SK-N-SH (cell line): ENCODE measurements at regions not wholly inside any gene's neighbourhood (a gene's known extent, or its start where the extent isn't known, plus 50 kb on each side); places are given as distances from the start of the nearest gene placed in this dataset.

Experiments
- CTCF ChIA-PET: fragments of 300-600, 350-600 bp; formaldehyde crosslinking; extraction: SDS; loops from one replicate; lab custom pipeline; 2021; lab: Yijun Ruan, JAX
- POLR2A ChIA-PET: fragments of 350-600 bp; sonication (Branson Sonifier 250); formaldehyde crosslinking; extraction: SDS; loops from one replicate; lab custom pipeline; 2020; ENCODE audit warnings: antibody characterized with exemption, inconsistent platforms; lab: Yijun Ruan, JAX
- DNase-seq: peaks from one replicate; pipeline ENCODE4 v3.0.0; 2012
- H2AFZ ChIP-seq: fragments of 200-600 bp; sonication (generic); 2 replicates; pipeline ENCODE4 v1.8.1; 2016; ENCODE audit warnings: antibody characterized with exemption, mild to moderate bottlenecking, low read depth
- H3F3A ChIP-seq: fragments of 200-600 bp; sonication (generic); replicated peaks from 2 replicates; pipeline ENCODE3; 2016; ENCODE audit warnings: antibody characterized with exemption, mild to moderate bottlenecking; ENCODE audit not compliant: insufficient read depth
- H3K27ac ChIP-seq, 2 experiments: fragments of 200-500 bp in 1 of 2; fragments of 200-600 bp in 1 of 2; sonication (Bioruptor generic) in 1 of 2; sonication (generic), shearing (Covaris generic) in 1 of 2; 2 replicates each; pipeline versions ENCODE4 v1.5.1 to v1.6.1; 2014 to 2016; ENCODE audit warnings: low read depth in 2 of 2, inconsistent platforms in 1 of 2, low read length in 1 of 2, mild to moderate bottlenecking in 1 of 2, mixed read lengths in 1 of 2
- H3K27me3 ChIP-seq: fragments of 200-600 bp; sonication (generic), shearing (Covaris generic); 2 replicates; pipeline ENCODE4 v1.6.1; 2016; ENCODE audit warnings: mixed run types; ENCODE audit not compliant: insufficient read depth
- H3K36me3 ChIP-seq, 2 experiments: fragments of 200-500 bp in 1 of 2; fragments of 200-600 bp in 1 of 2; sonication (Bioruptor generic) in 1 of 2; sonication (generic) in 1 of 2; replicated peaks in 1 of 2; 2 replicates each; pipeline versions ENCODE3 to v1.5.1; 2014 to 2016; ENCODE audit warnings: low read length in 1 of 2, mild to moderate bottlenecking in 1 of 2; ENCODE audit not compliant: insufficient read depth in 2 of 2, control insufficient read depth in 1 of 2
- H3K4me1 ChIP-seq, 2 experiments: fragments of 200-500 bp in 1 of 2; fragments of 200-600 bp in 1 of 2; sonication (Bioruptor generic) in 1 of 2; sonication (generic), shearing (Covaris generic) in 1 of 2; 2 replicates each; pipeline versions ENCODE4 v1.5.1 to v1.6.1; 2014 to 2016; ENCODE audit warnings: low read depth in 1 of 2, low read length in 1 of 2, mixed run types in 1 of 2; ENCODE audit not compliant: insufficient read depth in 2 of 2, control insufficient read depth in 1 of 2
- H3K4me2 ChIP-seq: fragments of 200-600 bp; sonication (generic), shearing (Covaris generic); 2 replicates; pipeline ENCODE4 v1.6.1; 2017; ENCODE audit warnings: mixed run types
- H3K4me3 ChIP-seq, 2 experiments: fragments of 200-500 bp in 1 of 2; fragments of 200-600 bp in 1 of 2; sonication (Bioruptor generic) in 1 of 2; sonication (generic), shearing (Covaris generic) in 1 of 2; 2 replicates each; pipeline versions ENCODE4 v1.5.1 to v1.8.1; 2014 to 2016; ENCODE audit warnings: low read depth in 2 of 2, inconsistent platforms in 1 of 2, low read length in 1 of 2, mild to moderate bottlenecking in 1 of 2, mixed read lengths in 1 of 2, moderate library complexity in 1 of 2
- H3K79me2 ChIP-seq: fragments of 200-600 bp; sonication (generic); 2 replicates; pipeline ENCODE4 v1.8.1; 2017; ENCODE audit warnings: mild to moderate bottlenecking; ENCODE audit not compliant: insufficient read depth
- H3K9ac ChIP-seq: fragments of 200-600 bp; sonication (generic); 2 replicates; pipeline ENCODE4 v1.6.1; 2017; ENCODE audit warnings: mixed run types
- H3K9me2 ChIP-seq: fragments of 200-600 bp; sonication (generic); 2 replicates; pipeline ENCODE4 v1.6.1; 2017; ENCODE audit warnings: mixed run types
- H3K9me3 ChIP-seq: fragments of 200-600 bp; sonication (generic); 2 replicates; pipeline ENCODE4 v1.6.1; 2017; ENCODE audit warnings: mixed run types, mild to moderate bottlenecking, moderate library complexity
- H4K20me1 ChIP-seq: fragments of 200-600 bp; sonication (generic); 2 replicates; pipeline ENCODE4 v1.6.1; 2017; ENCODE audit warnings: mild to moderate bottlenecking, mixed run types; ENCODE audit not compliant: insufficient read depth
- EZH2phosphoT487 ChIP-seq: fragments of 200-600 bp; sonication (generic); IDR thresholded peaks from 2 replicates; pipeline ENCODE4 v1.6.1; 2017; ENCODE audit warnings: low read depth, mixed run types, mild to moderate bottlenecking, antibody characterized with exemption, moderate library complexity, borderline replicate concordance
- FOSL2 ChIP-seq: IDR thresholded peaks from 2 replicates; pipeline ENCODE4 v1.4.0; 2012; ENCODE audit warnings: low read depth, mild to moderate bottlenecking, moderate library complexity, borderline replicate concordance
- FOXM1 ChIP-seq: IDR thresholded peaks from 2 replicates; pipeline ENCODE4 v1.4.0; 2012; ENCODE audit warnings: low read depth, mild to moderate bottlenecking
- GABPA ChIP-seq: IDR thresholded peaks from 2 replicates; pipeline ENCODE4 v1.4.0; 2012; ENCODE audit warnings: low read depth, mild to moderate bottlenecking
- JUND ChIP-seq: IDR thresholded peaks from 2 replicates; pipeline ENCODE4 v1.4.0; 2012
- MEF2A ChIP-seq: IDR thresholded peaks from 2 replicates; pipeline ENCODE4 v1.4.0; 2012; ENCODE audit warnings: low read depth, borderline replicate concordance
- NFIC ChIP-seq: IDR thresholded peaks from 2 replicates; pipeline ENCODE4 v1.4.0; 2012; ENCODE audit warnings: borderline replicate concordance
- POLR2AphosphoS5 ChIP-seq: IDR thresholded peaks from 2 replicates; pipeline ENCODE4 v1.6.1; 2012; ENCODE audit warnings: low read depth, low read length
- RFX5 ChIP-seq: IDR thresholded peaks from 2 replicates; pipeline ENCODE4 v1.6.1; 2012; ENCODE audit warnings: mild to moderate bottlenecking, improper control_type of control experiment, low read length
- SMC3 ChIP-seq: IDR thresholded peaks from 2 replicates; pipeline ENCODE4 v1.6.1; 2012; ENCODE audit warnings: low read depth, low read length, improper control_type of control experiment
- WGBS: methylation state at CpG from one replicate; pipeline ENCODE4 v1.1.6; 2017; ENCODE audit warnings: low lambda C conversion rate; 5-methylcytosine and 5-hydroxymethylcytosine counted together
- TF ChIP-seq, protein P1 (sequence below): IDR thresholded peaks from 2 replicates; pipeline ENCODE4 v1.4.0; 2012; ENCODE audit warnings: low read depth, borderline replicate concordance
- TF ChIP-seq, protein P2 (sequence below): IDR thresholded peaks from 2 replicates; pipeline ENCODE4; 2012
- TF ChIP-seq, protein P3 (sequence below): fragments of 200-600 bp; sonication (generic); IDR thresholded peaks from 2 replicates; pipeline ENCODE4 v1.6.1; 2017; ENCODE audit warnings: antibody characterized with exemption, mild to moderate bottlenecking, moderate library complexity
- TF ChIP-seq, protein P4 (sequence below): IDR thresholded peaks from 2 replicates; pipeline ENCODE4 v1.4.0; 2012; ENCODE audit warnings: low read depth
- TF ChIP-seq, protein P5 (sequence below): fragments of 150-350 bp; IDR thresholded peaks from 2 replicates; pipeline ENCODE4 v1.6.1; 2017; ENCODE audit warnings: antibody characterized with exemption, low read length, low read depth, borderline replicate concordance

DNA sequence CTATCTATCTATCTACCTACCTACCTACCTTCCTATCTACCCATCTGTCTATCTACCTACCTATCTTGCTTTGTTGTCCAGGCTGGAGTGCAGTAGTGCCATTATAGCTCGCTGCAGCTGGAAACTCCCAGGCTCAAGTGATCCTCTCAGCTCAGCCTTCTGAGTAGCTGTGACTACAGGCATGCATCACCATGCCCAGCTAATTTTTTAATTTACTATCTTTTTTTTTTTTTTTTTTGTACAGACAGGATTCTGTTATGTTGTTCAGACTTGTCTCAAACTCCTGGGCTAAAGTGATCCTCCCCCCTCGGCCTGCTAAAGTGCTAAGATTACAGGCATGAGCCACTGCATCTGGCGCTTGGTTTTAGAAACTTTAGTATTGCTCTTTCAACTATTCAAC, 762.4 kb downstream of the SLC6A15 start:
- Histone ChIP-seq H3K9me2 (no peaks in the 10 kb centered on the region), H3K9me3 (no peaks in the 10 kb centered on the region), H3K27me3 (no peaks in the 10 kb centered on the region), H2AFZ (no peak overlapping the region), H4K20me1 (no peaks in the 10 kb centered on the region), H3K4me2 (no peak overlapping the region), H3K9ac (no peak overlapping the region), H3K27ac (no peak overlapping the region), H3K4me1 (no peaks in the 10 kb centered on the region), H3K79me2 (no peaks in the 10 kb centered on the region), H3F3A (no peaks in the 10 kb centered on the region), H3K4me3 (no peak overlapping the region), H3K36me3 (no peaks in the 10 kb centered on the region)
- ChIA-PET POLR2A (no interaction called here), CTCF (no interaction called here)
- 82% methylated on average over 3 of the region's 3 CpGs for WGBS
- DNase-seq, result no peak
- TF ChIP-seq SMC3 (no peak), MEF2A (no peak), FOSL2 (no peak), RFX5 (no peak), NFIC (no peak), JUND (no peak), POLR2AphosphoS5 (no peak), GABPA (no peak), FOXM1 (no peak), EZH2phosphoT487 (no peak)
- TF ChIP-seq, protein P1, sequence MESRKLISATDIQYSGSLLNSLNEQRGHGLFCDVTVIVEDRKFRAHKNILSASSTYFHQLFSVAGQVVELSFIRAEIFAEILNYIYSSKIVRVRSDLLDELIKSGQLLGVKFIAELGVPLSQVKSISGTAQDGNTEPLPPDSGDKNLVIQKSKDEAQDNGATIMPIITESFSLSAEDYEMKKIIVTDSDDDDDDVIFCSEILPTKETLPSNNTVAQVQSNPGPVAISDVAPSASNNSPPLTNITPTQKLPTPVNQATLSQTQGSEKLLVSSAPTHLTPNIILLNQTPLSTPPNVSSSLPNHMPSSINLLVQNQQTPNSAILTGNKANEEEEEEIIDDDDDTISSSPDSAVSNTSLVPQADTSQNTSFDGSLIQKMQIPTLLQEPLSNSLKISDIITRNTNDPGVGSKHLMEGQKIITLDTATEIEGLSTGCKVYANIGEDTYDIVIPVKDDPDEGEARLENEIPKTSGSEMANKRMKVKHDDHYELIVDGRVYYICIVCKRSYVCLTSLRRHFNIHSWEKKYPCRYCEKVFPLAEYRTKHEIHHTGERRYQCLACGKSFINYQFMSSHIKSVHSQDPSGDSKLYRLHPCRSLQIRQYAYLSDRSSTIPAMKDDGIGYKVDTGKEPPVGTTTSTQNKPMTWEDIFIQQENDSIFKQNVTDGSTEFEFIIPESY, result no peak
- TF ChIP-seq, protein P2, sequence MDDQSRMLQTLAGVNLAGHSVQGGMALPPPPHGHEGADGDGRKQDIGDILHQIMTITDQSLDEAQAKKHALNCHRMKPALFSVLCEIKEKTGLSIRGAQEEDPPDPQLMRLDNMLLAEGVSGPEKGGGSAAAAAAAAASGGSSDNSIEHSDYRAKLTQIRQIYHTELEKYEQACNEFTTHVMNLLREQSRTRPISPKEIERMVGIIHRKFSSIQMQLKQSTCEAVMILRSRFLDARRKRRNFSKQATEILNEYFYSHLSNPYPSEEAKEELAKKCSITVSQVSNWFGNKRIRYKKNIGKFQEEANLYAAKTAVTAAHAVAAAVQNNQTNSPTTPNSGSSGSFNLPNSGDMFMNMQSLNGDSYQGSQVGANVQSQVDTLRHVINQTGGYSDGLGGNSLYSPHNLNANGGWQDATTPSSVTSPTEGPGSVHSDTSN, result no peak
- TF ChIP-seq, protein P3, sequence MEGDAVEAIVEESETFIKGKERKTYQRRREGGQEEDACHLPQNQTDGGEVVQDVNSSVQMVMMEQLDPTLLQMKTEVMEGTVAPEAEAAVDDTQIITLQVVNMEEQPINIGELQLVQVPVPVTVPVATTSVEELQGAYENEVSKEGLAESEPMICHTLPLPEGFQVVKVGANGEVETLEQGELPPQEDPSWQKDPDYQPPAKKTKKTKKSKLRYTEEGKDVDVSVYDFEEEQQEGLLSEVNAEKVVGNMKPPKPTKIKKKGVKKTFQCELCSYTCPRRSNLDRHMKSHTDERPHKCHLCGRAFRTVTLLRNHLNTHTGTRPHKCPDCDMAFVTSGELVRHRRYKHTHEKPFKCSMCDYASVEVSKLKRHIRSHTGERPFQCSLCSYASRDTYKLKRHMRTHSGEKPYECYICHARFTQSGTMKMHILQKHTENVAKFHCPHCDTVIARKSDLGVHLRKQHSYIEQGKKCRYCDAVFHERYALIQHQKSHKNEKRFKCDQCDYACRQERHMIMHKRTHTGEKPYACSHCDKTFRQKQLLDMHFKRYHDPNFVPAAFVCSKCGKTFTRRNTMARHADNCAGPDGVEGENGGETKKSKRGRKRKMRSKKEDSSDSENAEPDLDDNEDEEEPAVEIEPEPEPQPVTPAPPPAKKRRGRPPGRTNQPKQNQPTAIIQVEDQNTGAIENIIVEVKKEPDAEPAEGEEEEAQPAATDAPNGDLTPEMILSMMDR, result no peak
- TF ChIP-seq, protein P4, sequence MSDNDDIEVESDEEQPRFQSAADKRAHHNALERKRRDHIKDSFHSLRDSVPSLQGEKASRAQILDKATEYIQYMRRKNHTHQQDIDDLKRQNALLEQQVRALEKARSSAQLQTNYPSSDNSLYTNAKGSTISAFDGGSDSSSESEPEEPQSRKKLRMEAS, result no peak
- TF ChIP-seq, protein P5, sequence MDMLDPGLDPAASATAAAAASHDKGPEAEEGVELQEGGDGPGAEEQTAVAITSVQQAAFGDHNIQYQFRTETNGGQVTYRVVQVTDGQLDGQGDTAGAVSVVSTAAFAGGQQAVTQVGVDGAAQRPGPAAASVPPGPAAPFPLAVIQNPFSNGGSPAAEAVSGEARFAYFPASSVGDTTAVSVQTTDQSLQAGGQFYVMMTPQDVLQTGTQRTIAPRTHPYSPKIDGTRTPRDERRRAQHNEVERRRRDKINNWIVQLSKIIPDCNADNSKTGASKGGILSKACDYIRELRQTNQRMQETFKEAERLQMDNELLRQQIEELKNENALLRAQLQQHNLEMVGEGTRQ, result no peak
